GM12878 (cell line): ENCODE measurements at regions not wholly inside any gene's neighbourhood (a gene's known extent, or its start where the extent isn't known, plus 50 kb on each side); places are given as distances from the start of the nearest gene placed in this dataset.

ENCODE experiments used
- ATAC-seq: fragments of 200-7000 bp; cut with Tn5 transposase; 3 replicates; pipeline ENCODE4 v1.9.1; 2020; ENCODE audit warnings: mild to moderate bottlenecking, moderate library complexity
- BruUV-seq: library from RNA; stranded (reverse); fragments of 400-500 nt; replicated peaks from 2 replicates; lab custom pipeline; 2021; lab: Mats Ljungman, UMichigan
- CTCF ChIA-PET: fragments of 300-600 bp; sonication (Branson Sonifier 250); formaldehyde crosslinking; extraction: SDS; loops from one replicate; lab custom pipeline; 2021; ENCODE audit warnings: inconsistent platforms; lab: Yijun Ruan, JAX
- POLR2A ChIA-PET: fragments of 350-600 bp; formaldehyde crosslinking; extraction: SDS; loops from one replicate; lab custom pipeline; 2021; ENCODE audit warnings: inconsistent platforms; lab: Charles Lee
- RAD21 ChIA-PET: fragments of 300-600 bp; sonication (Branson Sonifier 250); formaldehyde crosslinking; loops from one replicate; lab custom pipeline; 2023; ENCODE audit warnings: antibody characterized with exemption; ENCODE audit not compliant: unreplicated experiment; lab: Charles Lee
- SMC1A ChIA-PET: fragments of 300-600 bp; sonication (Branson Sonifier 250); formaldehyde crosslinking; loops from one replicate; lab custom pipeline; 2023; ENCODE audit not compliant: unreplicated experiment, uncharacterized antibody; lab: Charles Lee
- DNase-seq: peaks from one replicate; pipeline ENCODE4 v3.0.0-alpha.2; 2011; ENCODE audit warnings: low read depth, low spot score
- FAIRE-seq: peaks from 3 replicates; lab custom pipeline; 2011; peaks lifted over from hg19 to GRCh38; lab: Jason Lieb, UNC
- H2AFZ ChIP-seq: 2 replicates; pipeline ENCODE4 v1.6.0; 2011; ENCODE audit warnings: low read depth, low read length, control low read depth; ENCODE audit not compliant: control insufficient read depth
- H3K27ac ChIP-seq: 2 replicates; pipeline ENCODE4 v1.5.1; 2011; ENCODE audit warnings: control low read depth; ENCODE audit not compliant: control insufficient read depth, insufficient read depth
- H3K27me3 ChIP-seq, 2 experiments: replicated peaks in 1 of 2; 2 replicates each; pipeline versions ENCODE4 v1.6.0 to v1.6.1; 2011; ENCODE audit warnings: low read length in 1 of 2; ENCODE audit not compliant: control insufficient read depth in 2 of 2, insufficient read depth in 2 of 2
- H3K36me3 ChIP-seq, 2 experiments: 2 replicates each; pipeline ENCODE4 v1.5.1; 2011; ENCODE audit warnings: low read length in 1 of 2; ENCODE audit not compliant: control insufficient read depth in 2 of 2, insufficient read depth in 2 of 2
- H3K4me1 ChIP-seq: 2 replicates; pipeline ENCODE4 v1.6.1; 2011; ENCODE audit warnings: mild to moderate bottlenecking, low read length, moderate library complexity, mixed read lengths; ENCODE audit not compliant: control insufficient read depth, insufficient read depth
- H3K4me2 ChIP-seq: 2 replicates; pipeline ENCODE4 v1.6.0; 2011; ENCODE audit warnings: control low read depth; ENCODE audit not compliant: control insufficient read depth, insufficient read depth
- H3K4me3 ChIP-seq: fragments of 200-600 bp; sonication (generic); 2 replicates; pipeline ENCODE4 v1.5.1; 2016
- H3K79me2 ChIP-seq: 2 replicates; pipeline ENCODE4 v1.6.0; 2011; ENCODE audit warnings: low read length; ENCODE audit not compliant: control insufficient read depth, insufficient read depth
- H3K9ac ChIP-seq: 2 replicates; pipeline ENCODE4 v1.8.0; 2011; ENCODE audit warnings: low read length, control low read depth, mixed read lengths; ENCODE audit not compliant: control insufficient read depth, insufficient read depth
- H3K9me3 ChIP-seq: replicated peaks from 3 replicates; pipeline ENCODE4 v1.5.1; 2011; ENCODE audit warnings: mild to moderate bottlenecking, low read length; ENCODE audit not compliant: control insufficient read depth, insufficient read depth
- H4K20me1 ChIP-seq: 2 replicates; pipeline ENCODE4 v1.6.0; 2011; ENCODE audit not compliant: control insufficient read depth, insufficient read depth
- BHLHE40 ChIP-seq, 2 experiments: fragments of 450-650 bp in 1 of 2; IDR thresholded peaks; 2 replicates each; pipeline ENCODE4 v1.6.1; 2011 to 2017; ENCODE audit warnings: low read depth in 2 of 2, borderline replicate concordance in 1 of 2, improper control_type of control experiment in 1 of 2, low read length in 1 of 2, mild to moderate bottlenecking in 1 of 2
- CHD1 ChIP-seq: IDR thresholded peaks from 2 replicates; pipeline ENCODE4 v1.6.1; 2012; ENCODE audit warnings: low read depth, low read length, improper control_type of control experiment
- ESRRA ChIP-seq: IDR thresholded peaks from 2 replicates; pipeline ENCODE4 v1.6.1; 2012; ENCODE audit warnings: mild to moderate bottlenecking, low read length, improper control_type of control experiment
- HDAC2 ChIP-seq: fragments of 200-600 bp; sonication (generic); IDR thresholded peaks from 2 replicates; pipeline ENCODE4 v1.6.1; 2017
- HDGF ChIP-seq: fragments of 450-650 bp; IDR thresholded peaks from 2 replicates; pipeline ENCODE4 v1.6.1; 2016; ENCODE audit warnings: antibody characterized with exemption
- IKZF2 ChIP-seq, 2 experiments: fragments of 450-650 bp; IDR thresholded peaks; 2 replicates each; pipeline ENCODE4 v1.6.1; 2017; ENCODE audit warnings: mild to moderate bottlenecking in 2 of 2, moderate library complexity in 2 of 2
- RAD21 ChIP-seq: IDR thresholded peaks from 2 replicates; pipeline ENCODE4 v1.6.1; 2011; ENCODE audit warnings: mild to moderate bottlenecking, low read depth, low read length, moderate library complexity; ENCODE audit not compliant: insufficient read depth
- WGBS: methylation state at CpG from one replicate; pipeline ENCODE4 v1.1.6; 2016; ENCODE audit warnings: low lambda C conversion rate; ENCODE audit not compliant: insufficient replicate concordance, insufficient coverage; ENCODE audit errors: missing lambda C conversion rate; 5-methylcytosine and 5-hydroxymethylcytosine counted together
- in situ Hi-C: fragments of 300-500 bp; cut with MboI; formaldehyde crosslinking; loops from 9 replicates; pipeline ENCODE4 v1.14.3; 2018; ENCODE audit warnings: mixed read lengths
- intact Hi-C: fragments of 100-400 bp; cut with micrococcal nuclease; formaldehyde crosslinking; loops from one replicate; pipeline ENCODE4 v1.14.2; 2022; ENCODE audit not compliant: unreplicated experiment
- TF ChIP-seq, protein P1 (sequence below): fragments of 150-350 bp; IDR thresholded peaks from 2 replicates; pipeline ENCODE4 v1.6.1; 2014; ENCODE audit warnings: mild to moderate bottlenecking, low read depth, low read length
- TF ChIP-seq, protein P2 (sequence below): IDR thresholded peaks from 2 replicates; pipeline ENCODE4 v1.6.1; 2012; ENCODE audit warnings: low read depth, low read length, improper control_type of control experiment

DNA sequence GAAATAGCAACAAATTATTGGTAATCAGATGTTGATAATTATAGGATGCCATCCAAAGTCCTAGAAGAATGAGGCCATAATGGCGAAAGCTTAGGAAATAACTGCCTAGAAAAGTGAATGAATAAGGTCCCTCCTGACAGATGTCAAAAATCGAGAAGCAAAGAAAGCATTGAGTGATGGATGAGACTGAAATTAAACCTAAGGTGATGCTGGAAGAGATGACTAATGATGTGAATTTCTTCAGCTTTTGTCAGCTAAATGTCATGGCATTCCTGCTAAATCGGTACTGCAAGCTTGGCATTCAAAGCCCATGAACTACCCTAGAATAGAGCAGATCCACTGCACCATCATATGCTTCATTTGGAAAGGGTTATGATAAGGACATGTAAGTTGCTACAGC lies 74.8 kb upstream of the RGPD4 start:
- H3K9me3 ChIP-seq, result no peaks in the 10 kb centered on the region
- H3K27me3 ChIP-seq, result no peaks in the 10 kb centered on the region
- H3K4me2 ChIP-seq, result no peak overlapping the region
- ChIA-PET RAD21 (no interaction called here), SMC1A (interaction anchor here (1.5 kb wide), 1 partner anchor 8 kb away, joined by 3 read pairs; no protein-coding TSS in a partner anchor), CTCF (no interaction called here), POLR2A (no interaction called here)
- TF ChIP-seq, protein P1, sequence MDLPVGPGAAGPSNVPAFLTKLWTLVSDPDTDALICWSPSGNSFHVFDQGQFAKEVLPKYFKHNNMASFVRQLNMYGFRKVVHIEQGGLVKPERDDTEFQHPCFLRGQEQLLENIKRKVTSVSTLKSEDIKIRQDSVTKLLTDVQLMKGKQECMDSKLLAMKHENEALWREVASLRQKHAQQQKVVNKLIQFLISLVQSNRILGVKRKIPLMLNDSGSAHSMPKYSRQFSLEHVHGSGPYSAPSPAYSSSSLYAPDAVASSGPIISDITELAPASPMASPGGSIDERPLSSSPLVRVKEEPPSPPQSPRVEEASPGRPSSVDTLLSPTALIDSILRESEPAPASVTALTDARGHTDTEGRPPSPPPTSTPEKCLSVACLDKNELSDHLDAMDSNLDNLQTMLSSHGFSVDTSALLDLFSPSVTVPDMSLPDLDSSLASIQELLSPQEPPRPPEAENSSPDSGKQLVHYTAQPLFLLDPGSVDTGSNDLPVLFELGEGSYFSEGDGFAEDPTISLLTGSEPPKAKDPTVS, result no peak
- TF ChIP-seq IKZF2 (IDR thresholded peaks at IDR 0.05), result no peak
- no peak for TF ChIP-seq HDAC2
- no peak for TF ChIP-seq ESRRA
- no peak for TF ChIP-seq HDGF
- TF ChIP-seq BHLHE40 (IDR thresholded peaks at IDR 0.05; ENCODE audit: borderline replicate concordance in 1 of 2, low read depth in 2 of 2, low read length in 1 of 2), result no peak
- no peak for TF ChIP-seq RAD21
- TF ChIP-seq, protein P2, sequence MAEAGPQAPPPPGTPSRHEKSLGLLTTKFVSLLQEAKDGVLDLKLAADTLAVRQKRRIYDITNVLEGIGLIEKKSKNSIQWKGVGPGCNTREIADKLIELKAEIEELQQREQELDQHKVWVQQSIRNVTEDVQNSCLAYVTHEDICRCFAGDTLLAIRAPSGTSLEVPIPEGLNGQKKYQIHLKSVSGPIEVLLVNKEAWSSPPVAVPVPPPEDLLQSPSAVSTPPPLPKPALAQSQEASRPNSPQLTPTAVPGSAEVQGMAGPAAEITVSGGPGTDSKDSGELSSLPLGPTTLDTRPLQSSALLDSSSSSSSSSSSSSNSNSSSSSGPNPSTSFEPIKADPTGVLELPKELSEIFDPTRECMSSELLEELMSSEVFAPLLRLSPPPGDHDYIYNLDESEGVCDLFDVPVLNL, result no peak
- no peak for TF ChIP-seq CHD1
- no peak overlapping the region for H3K9ac ChIP-seq
- BruUV-seq, result no TSS peak
- no peaks in the 10 kb centered on the region for H3K36me3 ChIP-seq
- no peaks in the 10 kb centered on the region for H3K4me1 ChIP-seq
- H2AFZ ChIP-seq, result no peak overlapping the region
- no peak overlapping the region for H3K4me3 ChIP-seq
- no peak for DNase-seq
- in situ Hi-C loops, result no loop called here
- FAIRE-seq, result no peak
- H3K27ac ChIP-seq, result no peak overlapping the region
- intact Hi-C loops, result no loop called here
- no peaks in the 10 kb centered on the region for H4K20me1 ChIP-seq
- WGBS, result 0% methylated on average over 3 of the region's 3 CpGs
- H3K79me2 ChIP-seq, result no peaks in the 10 kb centered on the region
- ATAC-seq, result no peak
